GM12874 (cell line): ENCODE measurements at regions not wholly inside any gene's neighbourhood (a gene's known extent, or its start where the extent isn't known, plus 50 kb on each side); places are given as distances from the start of the nearest gene placed in this dataset.

ENCODE experiments used
- CTCF ChIP-seq: IDR thresholded peaks from 2 replicates; pipeline ENCODE4 v1.5.1; 2011; ENCODE audit warnings: low read depth, mild to moderate bottlenecking, control low read depth, low read length, moderate library complexity; ENCODE audit not compliant: insufficient read depth

- TF ChIP-seq CTCF = no peak
Observed at GRCh38 chr21:15549671-15550070, 180.1 kb upstream of the USP25 start.

- TF ChIP-seq CTCF = 0 out of 2 replicates have a peak, but pooled peaks have one; percentile 1
Observed at GRCh38 chr21:15552914-15553494, 176.8 kb upstream of the USP25 start.

GRCh38 chr21:15557925-15558324 lies 171.9 kb upstream of the USP25 start:
- no peak for TF ChIP-seq CTCF

GRCh38 chr21:15558884-15559283 lies 170.9 kb upstream of the USP25 start:
- no peak for TF ChIP-seq CTCF

- TF ChIP-seq CTCF = no peak
Observed at GRCh38 chr21:15559660-15560059, 170.1 kb upstream of the USP25 start.

- no peak for TF ChIP-seq CTCF
Observed at GRCh38 chr21:15560383-15561056, 169.3 kb upstream of the USP25 start.

GRCh38 chr21:15562748-15563147 lies 167.0 kb upstream of the USP25 start:
- no peak for TF ChIP-seq CTCF
